ENCODE measurements at regions not wholly inside any gene's neighbourhood (a gene's known extent, or its start where the extent isn't known, plus 50 kb on each side); places are given as distances from the start of the nearest gene placed in this dataset.
"Not testable (repeated sequence)": the region's sequence is repeated elsewhere in the genome, so short reads cannot be mapped to it uniquely, and the experiment has no call there.

- DNase-seq (ENCODE audit: low read depth), result no peak
Measured at GRCh38 chr16:86869288-86870022, 291.1 kb downstream of the FOXL1 start.

GRCh38 chr16:86870380-86870779, 292.0 kb downstream of the FOXL1 start:
- DNase-seq (ENCODE audit: low read depth), result no peak

- no peak for DNase-seq (ENCODE audit: low read depth)
Measured at GRCh38 chr16:86872131-86872530, 293.8 kb downstream of the FOXL1 start.

GRCh38 chr16:86872833-86873232, 294.5 kb downstream of the FOXL1 start:
- no peak for DNase-seq (ENCODE audit: low read depth)

- peak; percentile 4 for DNase-seq (ENCODE audit: low read depth)
Measured at GRCh38 chr16:86874141-86874540, 295.8 kb downstream of the FOXL1 start.

- DNase-seq (ENCODE audit: low read depth), result no peak
Measured at GRCh38 chr16:86876499-86876898, 298.1 kb downstream of the FOXL1 start.

- DNase-seq (ENCODE audit: low read depth), result no peak
Measured at GRCh38 chr16:86877108-86877507, 298.8 kb downstream of the FOXL1 start.

GRCh38 chr16:86877835-86878234, 299.5 kb downstream of the FOXL1 start:
- no peak for DNase-seq (ENCODE audit: low read depth)

- DNase-seq (ENCODE audit: low read depth), result no peak
Measured at GRCh38 chr16:86878236-86879080, 300.1 kb downstream of the FOXL1 start.

- no peak for DNase-seq (ENCODE audit: low read depth)
Measured at GRCh38 chr16:86879268-86879667, 300.9 kb downstream of the FOXL1 start.

GRCh38 chr16:86880316-86881117, 302.2 kb downstream of the FOXL1 start:
- DNase-seq (ENCODE audit: low read depth), result no peak

GRCh38 chr16:86881118-86881510, 302.8 kb downstream of the FOXL1 start:
- no peak for DNase-seq (ENCODE audit: low read depth)

- no peak for DNase-seq (ENCODE audit: low read depth)
Measured at GRCh38 chr16:86881861-86882273, 303.5 kb downstream of the FOXL1 start.

- no peak for DNase-seq (ENCODE audit: low read depth)
Measured at GRCh38 chr16:86882586-86883280, 304.4 kb downstream of the FOXL1 start.

- no peak for DNase-seq (ENCODE audit: low read depth)
Measured at GRCh38 chr16:86883583-86884389, 305.4 kb downstream of the FOXL1 start.

- no peak for DNase-seq (ENCODE audit: low read depth)
Measured at GRCh38 chr16:86884390-86884650, 306.0 kb downstream of the FOXL1 start.

GRCh38 chr16:86885139-86885538, 306.8 kb downstream of the FOXL1 start:
- no peak for DNase-seq (ENCODE audit: low read depth)

GRCh38 chr16:86886651-86887050, 308.3 kb downstream of the FOXL1 start:
- no peak for DNase-seq (ENCODE audit: low read depth)

- DNase-seq (ENCODE audit: low read depth), result no peak
Measured at GRCh38 chr16:86887416-86887815, 309.1 kb downstream of the FOXL1 start.

GRCh38 chr16:86888231-86889053, 310.1 kb downstream of the FOXL1 start:
- DNase-seq (ENCODE audit: low read depth), result no peak

- DNase-seq (ENCODE audit: low read depth), result not testable (repeated sequence)
Measured at GRCh38 chr16:86889054-86889366, 310.7 kb downstream of the FOXL1 start.
